Vagina (tissue), 2 donors: ENCODE measurements at regions not wholly inside any gene's neighbourhood (a gene's known extent, or its start where the extent isn't known, plus 50 kb on each side); places are given as distances from the start of the nearest gene placed in this dataset.

Experiments used
- DNase-seq, 2 donors: peaks; one replicate each; pipeline ENCODE4 v3.0.0-alpha.2; 2017; ENCODE audit errors: extremely low spot score in 2 of 2
- H3K27ac ChIP-seq: fragments of 200-600 bp; sonication (generic); one replicate; pipeline ENCODE4 v1.5.1; 2019
- H3K27me3 ChIP-seq: fragments of 200-600 bp; sonication (generic); one replicate; pipeline ENCODE4 v1.5.1; 2019
- H3K36me3 ChIP-seq, 2 donors: fragments of 200-600 bp; sonication (generic); one replicate each; pipeline ENCODE4 v1.5.1; 2017 to 2019
- H3K4me1 ChIP-seq: fragments of 200-600 bp; sonication (generic); one replicate; pipeline ENCODE4 v1.5.1; 2019
- H3K4me3 ChIP-seq, 2 donors: fragments of 200-600 bp; sonication (generic); 1 replicate in 1 of 2; 2 replicates in 1 of 2; pipeline ENCODE4 v1.5.1; 2016 to 2019
- H3K9me3 ChIP-seq: fragments of 200-600 bp; sonication (generic); one replicate; pipeline ENCODE4 v1.5.1; 2019
- POLR2A ChIP-seq, 2 donors: fragments of 450-650 bp; IDR thresholded peaks; one replicate each; pipeline ENCODE4 v1.6.1; 2017; ENCODE audit warnings: antibody characterized with exemption in 2 of 2, mild to moderate bottlenecking in 2 of 2, moderate library complexity in 2 of 2
- POLR2AphosphoS5 ChIP-seq, 2 donors: sonication (generic); formaldehyde crosslinking; IDR thresholded peaks; one replicate each; pipeline ENCODE4 v1.9.0; 2017; ENCODE audit warnings: antibody characterized with exemption in 2 of 2, mild to moderate bottlenecking in 2 of 2, low read depth in 1 of 2; ENCODE audit not compliant: insufficient read depth in 1 of 2
- intact Hi-C: fragments of 100-400 bp; cut with DNase I; formaldehyde crosslinking; loops from one replicate; pipeline ENCODE4 v1.15.1; 2023
- TF ChIP-seq, protein P1 (sequence below), 3 experiments: fragments of 450-650 bp in 2 of 3; fragments of 200-600 bp in 1 of 3; sonication (generic) in 1 of 3; IDR thresholded peaks; one replicate each; pipeline ENCODE4 v1.5.1; 2017 to 2019; ENCODE audit warnings: antibody characterized with exemption in 3 of 3, mild to moderate bottlenecking in 2 of 3, moderate library complexity in 2 of 3

DNA sequence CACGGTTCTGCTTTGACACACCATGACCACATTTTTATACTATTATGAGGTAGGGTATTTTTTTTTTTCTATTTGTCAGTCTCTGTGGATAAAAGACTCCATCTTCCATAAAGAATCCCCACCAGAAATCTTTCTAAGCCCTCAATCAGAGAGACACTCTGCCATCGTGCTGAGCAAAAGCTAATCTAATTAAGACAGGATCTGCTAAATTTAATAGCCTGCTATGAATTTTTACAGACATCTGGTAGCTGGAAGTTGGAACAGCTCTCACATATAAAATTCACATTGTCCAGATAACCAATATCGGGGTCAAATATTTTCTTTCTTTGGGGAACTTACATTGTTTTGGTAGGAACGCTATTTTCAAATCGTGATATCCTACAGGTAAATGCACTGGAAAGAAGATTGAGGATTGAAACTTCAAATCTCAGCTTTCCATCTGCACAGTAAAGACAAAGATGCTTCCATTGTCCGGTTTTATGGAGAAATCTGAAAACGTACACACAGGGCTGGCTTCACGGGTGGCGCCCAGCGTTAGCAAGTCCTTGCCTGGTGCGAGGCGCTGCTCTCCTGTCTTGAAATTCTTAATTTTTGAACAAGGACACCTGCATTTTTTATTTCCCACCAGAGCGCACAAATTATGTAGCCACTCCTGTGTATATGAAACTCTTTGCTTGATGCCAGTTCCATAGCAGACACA, 573.8 kb upstream of the NOX3 start:
- DNase-seq: no peak
- H3K36me3 ChIP-seq: no peaks in the 10 kb centered on the region
- TF ChIP-seq, protein P1, sequence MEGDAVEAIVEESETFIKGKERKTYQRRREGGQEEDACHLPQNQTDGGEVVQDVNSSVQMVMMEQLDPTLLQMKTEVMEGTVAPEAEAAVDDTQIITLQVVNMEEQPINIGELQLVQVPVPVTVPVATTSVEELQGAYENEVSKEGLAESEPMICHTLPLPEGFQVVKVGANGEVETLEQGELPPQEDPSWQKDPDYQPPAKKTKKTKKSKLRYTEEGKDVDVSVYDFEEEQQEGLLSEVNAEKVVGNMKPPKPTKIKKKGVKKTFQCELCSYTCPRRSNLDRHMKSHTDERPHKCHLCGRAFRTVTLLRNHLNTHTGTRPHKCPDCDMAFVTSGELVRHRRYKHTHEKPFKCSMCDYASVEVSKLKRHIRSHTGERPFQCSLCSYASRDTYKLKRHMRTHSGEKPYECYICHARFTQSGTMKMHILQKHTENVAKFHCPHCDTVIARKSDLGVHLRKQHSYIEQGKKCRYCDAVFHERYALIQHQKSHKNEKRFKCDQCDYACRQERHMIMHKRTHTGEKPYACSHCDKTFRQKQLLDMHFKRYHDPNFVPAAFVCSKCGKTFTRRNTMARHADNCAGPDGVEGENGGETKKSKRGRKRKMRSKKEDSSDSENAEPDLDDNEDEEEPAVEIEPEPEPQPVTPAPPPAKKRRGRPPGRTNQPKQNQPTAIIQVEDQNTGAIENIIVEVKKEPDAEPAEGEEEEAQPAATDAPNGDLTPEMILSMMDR (IDR thresholded peaks at IDR 0.05): no peak
- TF ChIP-seq POLR2AphosphoS5 (IDR thresholded peaks at IDR 0.05; ENCODE audit: insufficient read depth in 1 of 2, low read depth in 1 of 2) (no peak), POLR2A (IDR thresholded peaks at IDR 0.05) (no peak)
- intact Hi-C loops: no loop called here
- H3K4me3 ChIP-seq: no peak overlapping the region
- H3K4me1 ChIP-seq: peaks cover 19% of the 10 kb centered on the region
- no peak overlapping the region for H3K27ac ChIP-seq
- no peaks in the 10 kb centered on the region for H3K9me3 ChIP-seq
- no peaks in the 10 kb centered on the region for H3K27me3 ChIP-seq

GRCh38 chr6:156028335-156029131, 572.9 kb upstream of the NOX3 start:
- H3K27ac ChIP-seq: no peak overlapping the region
- H3K27me3 ChIP-seq: no peaks in the 10 kb centered on the region
- H3K4me3 ChIP-seq: no peak overlapping the region
- TF ChIP-seq, protein P1 (IDR thresholded peaks at IDR 0.05): no peak
- TF ChIP-seq POLR2AphosphoS5 (IDR thresholded peaks at IDR 0.05; ENCODE audit: insufficient read depth in 1 of 2, low read depth in 1 of 2): no peak
- no peak for TF ChIP-seq POLR2A (IDR thresholded peaks at IDR 0.05)
- no peak for DNase-seq
- no peaks in the 10 kb centered on the region for H3K36me3 ChIP-seq
- peaks cover 19% of the 10 kb centered on the region for H3K4me1 ChIP-seq
- no peaks in the 10 kb centered on the region for H3K9me3 ChIP-seq
- intact Hi-C loops: no loop called here

DNA sequence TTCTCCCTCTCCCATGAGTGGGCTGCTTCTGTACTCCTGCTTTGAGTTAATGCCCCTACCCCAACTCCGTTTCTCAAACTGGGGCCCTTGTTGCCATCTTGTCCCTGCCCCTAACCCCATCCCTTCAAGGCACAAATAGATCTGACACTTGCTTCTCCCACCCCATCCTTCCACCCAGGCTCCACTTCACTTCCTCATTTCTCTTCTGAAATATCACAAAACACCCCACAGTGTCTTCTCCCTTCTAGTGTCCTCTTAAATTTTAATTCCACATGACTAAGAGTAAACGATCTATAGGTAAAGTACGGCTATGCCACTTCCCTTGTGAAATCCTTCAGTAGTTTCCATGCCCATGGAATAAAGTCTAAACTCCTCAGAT, 571.6 kb upstream of the NOX3 start:
- H3K4me1 ChIP-seq: peaks cover 20% of the 10 kb centered on the region
- H3K36me3 ChIP-seq: no peaks in the 10 kb centered on the region
- no peaks in the 10 kb centered on the region for H3K9me3 ChIP-seq
- no peak overlapping the region for H3K4me3 ChIP-seq
- H3K27me3 ChIP-seq: no peaks in the 10 kb centered on the region
- intact Hi-C loops: no loop called here
- no peak overlapping the region for H3K27ac ChIP-seq
- TF ChIP-seq POLR2AphosphoS5 (IDR thresholded peaks at IDR 0.05; ENCODE audit: insufficient read depth in 1 of 2, low read depth in 1 of 2) (no peak), POLR2A (IDR thresholded peaks at IDR 0.05) (no peak)
- TF ChIP-seq, protein P1 (IDR thresholded peaks at IDR 0.05): no peak
- DNase-seq: no peak

GRCh38 chr6:156026486-156027247, 571.0 kb upstream of the NOX3 start:
- Histone ChIP-seq H3K9me3 (no peaks in the 10 kb centered on the region), H3K4me3 (no peak overlapping the region), H3K27me3 (no peaks in the 10 kb centered on the region), H3K27ac (no peak overlapping the region), H3K36me3 (no peaks in the 10 kb centered on the region), H3K4me1 (peaks cover 26% of the 10 kb centered on the region)
- intact Hi-C loops: no loop called here
- no peak for DNase-seq
- TF ChIP-seq, protein P1 (IDR thresholded peaks at IDR 0.05): no peak
- no peak for TF ChIP-seq POLR2AphosphoS5 (IDR thresholded peaks at IDR 0.05; ENCODE audit: insufficient read depth in 1 of 2, low read depth in 1 of 2)
- no peak for TF ChIP-seq POLR2A (IDR thresholded peaks at IDR 0.05)
